Peyer's patch (tissue), 4 donors: ENCODE measurements at regions not wholly inside any gene's neighbourhood (a gene's known extent, or its start where the extent isn't known, plus 50 kb on each side); places are given as distances from the start of the nearest gene placed in this dataset.

Experiments used
- DNase-seq, 3 donors: peaks; one replicate each; pipeline ENCODE4 v3.0.0-alpha.2; 2017 to 2019
- H3K27ac ChIP-seq, 4 donors: fragments of 200-600 bp; sonication (generic); one replicate each; pipeline ENCODE4 v1.5.1; 2016 to 2019
- H3K27me3 ChIP-seq, 2 donors: fragments of 200-600 bp; sonication (generic); one replicate each; pipeline ENCODE4 v1.5.1; 2019
- H3K36me3 ChIP-seq, 3 donors: fragments of 200-600 bp; sonication (generic); one replicate each; pipeline ENCODE4 v1.5.1; 2016 to 2019
- H3K4me1 ChIP-seq, 4 donors: fragments of 200-600 bp; sonication (generic); one replicate each; pipeline ENCODE4 v1.5.1; 2016 to 2019
- H3K4me3 ChIP-seq, 4 donors: fragments of 200-600 bp; sonication (generic); 1 replicate in 3 of 4; 2 replicates in 1 of 4; pipeline ENCODE4 v1.5.1; 2016 to 2019; ENCODE audit warnings: mild to moderate bottlenecking in 1 of 4
- H3K9me3 ChIP-seq, 4 donors: fragments of 200-600 bp; sonication (generic); one replicate each; pipeline ENCODE4 v1.5.1; 2016 to 2019; ENCODE audit warnings: mild to moderate bottlenecking in 1 of 4
- POLR2A ChIP-seq, 2 donors: fragments of 450-650 bp; IDR thresholded peaks; one replicate each; pipeline ENCODE4 v1.5.1; 2017; ENCODE audit warnings: antibody characterized with exemption in 2 of 2, mild to moderate bottlenecking in 2 of 2, moderate library complexity in 2 of 2
- TF ChIP-seq, protein P1 (sequence below), 6 experiments: fragments of 450-650 bp in 4 of 6; fragments of 200-600 bp in 2 of 6; sonication (generic) in 1 of 6; IDR thresholded peaks; one replicate each; pipeline ENCODE4 v1.5.1; 2017 to 2019; ENCODE audit warnings: antibody characterized with exemption in 6 of 6, mild to moderate bottlenecking in 3 of 6, moderate library complexity in 1 of 6

DNA sequence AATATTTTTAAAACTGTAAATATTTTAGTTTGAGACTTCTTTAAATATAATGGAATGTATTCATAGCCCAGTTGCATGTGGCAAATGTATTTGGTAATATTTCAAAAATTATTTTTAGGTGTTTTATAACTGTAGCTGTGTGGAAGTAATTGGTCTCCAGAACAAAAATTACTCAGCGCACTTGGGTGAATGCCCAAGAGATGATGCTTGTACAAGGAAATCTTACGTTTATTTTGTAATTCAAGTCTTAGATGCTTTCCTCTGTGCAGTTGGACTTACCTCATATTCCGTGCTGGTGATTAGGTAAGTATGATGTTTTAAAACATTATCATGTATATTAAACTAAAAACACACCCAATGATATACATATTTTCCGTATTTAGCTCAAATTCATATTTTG, 76.7 kb upstream of the SLCO1B1 start:
- DNase-seq, result no peak
- Histone ChIP-seq H3K9me3 (no peaks in the 10 kb centered on the region), H3K27ac (no peak overlapping the region), H3K4me3 (no peak overlapping the region), H3K36me3 (no peaks in the 10 kb centered on the region), H3K4me1 (no peaks in the 10 kb centered on the region), H3K27me3 (no peaks in the 10 kb centered on the region)
- TF ChIP-seq, protein P1, sequence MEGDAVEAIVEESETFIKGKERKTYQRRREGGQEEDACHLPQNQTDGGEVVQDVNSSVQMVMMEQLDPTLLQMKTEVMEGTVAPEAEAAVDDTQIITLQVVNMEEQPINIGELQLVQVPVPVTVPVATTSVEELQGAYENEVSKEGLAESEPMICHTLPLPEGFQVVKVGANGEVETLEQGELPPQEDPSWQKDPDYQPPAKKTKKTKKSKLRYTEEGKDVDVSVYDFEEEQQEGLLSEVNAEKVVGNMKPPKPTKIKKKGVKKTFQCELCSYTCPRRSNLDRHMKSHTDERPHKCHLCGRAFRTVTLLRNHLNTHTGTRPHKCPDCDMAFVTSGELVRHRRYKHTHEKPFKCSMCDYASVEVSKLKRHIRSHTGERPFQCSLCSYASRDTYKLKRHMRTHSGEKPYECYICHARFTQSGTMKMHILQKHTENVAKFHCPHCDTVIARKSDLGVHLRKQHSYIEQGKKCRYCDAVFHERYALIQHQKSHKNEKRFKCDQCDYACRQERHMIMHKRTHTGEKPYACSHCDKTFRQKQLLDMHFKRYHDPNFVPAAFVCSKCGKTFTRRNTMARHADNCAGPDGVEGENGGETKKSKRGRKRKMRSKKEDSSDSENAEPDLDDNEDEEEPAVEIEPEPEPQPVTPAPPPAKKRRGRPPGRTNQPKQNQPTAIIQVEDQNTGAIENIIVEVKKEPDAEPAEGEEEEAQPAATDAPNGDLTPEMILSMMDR (IDR thresholded peaks at IDR 0.05), result no peak
- no peak for TF ChIP-seq POLR2A (IDR thresholded peaks at IDR 0.05)

DNA sequence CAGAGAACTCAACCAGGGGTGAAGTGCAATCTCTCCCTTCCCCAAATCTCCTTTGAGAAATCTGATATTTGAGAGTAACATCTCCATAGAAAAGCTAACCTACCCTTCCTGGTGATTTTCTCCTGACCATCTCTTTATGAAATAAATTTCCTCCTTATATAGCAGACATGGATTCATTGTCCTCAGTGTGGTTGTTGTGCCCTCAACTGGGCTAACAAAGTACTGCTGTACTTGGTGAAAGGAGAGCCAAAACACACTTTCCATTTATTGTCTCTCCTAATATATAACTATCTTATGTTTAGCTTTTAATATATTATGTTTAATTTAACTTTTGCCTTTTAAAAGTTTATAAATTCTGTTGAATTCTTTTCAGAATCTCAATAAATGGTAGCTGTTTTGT, 65.1 kb upstream of the SLCO1B1 start:
- H3K36me3 ChIP-seq, result no peaks in the 10 kb centered on the region
- TF ChIP-seq POLR2A (IDR thresholded peaks at IDR 0.05), result no peak
- TF ChIP-seq, protein P1 (IDR thresholded peaks at IDR 0.05), result peak in 1 of 6 experiments; percentile 19
- DNase-seq, result no peak

DNA sequence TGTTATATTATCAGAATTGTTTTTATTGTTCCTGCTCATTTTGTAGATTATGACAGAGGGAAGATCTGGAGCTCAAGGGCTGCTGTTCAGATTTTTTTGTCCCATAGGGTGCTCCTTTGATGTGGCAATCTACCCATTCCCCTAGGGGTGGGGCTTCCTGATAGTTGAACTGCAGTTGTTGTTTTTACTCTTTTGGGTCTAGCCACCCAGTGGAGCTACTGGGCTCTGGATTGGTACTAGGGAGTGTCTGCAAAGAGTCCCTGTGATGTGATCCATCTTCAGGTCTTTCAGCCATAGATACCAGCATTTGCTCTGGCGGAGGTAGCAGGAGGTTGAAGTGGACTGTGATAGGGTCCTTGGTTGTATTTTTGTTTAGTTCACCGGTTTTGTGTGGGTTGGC, 57.9 kb upstream of the SLCO1B1 start:
- Histone ChIP-seq H3K4me3 (no peak overlapping the region), H3K36me3 (no peaks in the 10 kb centered on the region), H3K4me1 (no peaks in the 10 kb centered on the region), H3K27ac (no peak overlapping the region), H3K27me3 (no peaks in the 10 kb centered on the region), H3K9me3 (peaks cover 0 to 2% (median 0%) of the 10 kb centered on the region in 4 donors)
- no peak for DNase-seq
- TF ChIP-seq, protein P1 (IDR thresholded peaks at IDR 0.05), result no peak
- no peak for TF ChIP-seq POLR2A (IDR thresholded peaks at IDR 0.05)

More for the DNA sequence above, 65.1 kb upstream of the SLCO1B1 start:
- H3K27me3 ChIP-seq, result no peaks in the 10 kb centered on the region
- no peak overlapping the region for H3K27ac ChIP-seq
- H3K9me3 ChIP-seq, result no peaks in the 10 kb centered on the region
- no peaks in the 10 kb centered on the region for H3K4me1 ChIP-seq
- H3K4me3 ChIP-seq, result no peak overlapping the region

DNA sequence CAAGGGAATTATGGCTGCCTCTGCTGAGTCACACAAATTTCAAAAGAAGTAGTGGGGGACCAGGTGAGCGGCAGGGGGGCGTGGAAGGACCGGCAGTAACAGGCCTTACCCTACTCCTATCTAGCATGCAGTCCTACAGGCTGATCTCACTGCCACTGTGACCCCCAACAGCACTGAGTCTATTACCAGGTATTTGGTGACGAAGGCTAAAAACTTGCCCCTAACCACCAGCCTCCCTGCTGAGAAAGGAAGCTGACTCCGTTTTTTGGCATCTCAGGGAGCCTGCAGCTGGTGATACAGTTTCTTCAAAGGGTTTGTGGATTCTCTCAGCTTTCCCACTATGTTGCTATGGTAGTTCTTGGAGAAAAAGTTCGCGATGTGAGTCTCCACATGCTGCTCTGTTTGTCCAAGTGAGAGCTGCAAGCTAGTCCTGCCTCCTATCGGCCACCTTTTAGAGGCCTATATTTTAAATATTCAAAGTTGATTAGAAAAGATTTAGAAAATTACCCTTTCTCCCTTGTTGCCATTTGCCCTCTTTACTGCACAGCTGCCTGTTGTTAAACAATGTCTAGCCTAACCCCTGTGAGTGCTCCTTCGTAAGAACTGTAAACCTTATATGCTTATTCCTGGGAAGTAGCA, 57.1 kb upstream of the SLCO1B1 start:
- Histone ChIP-seq H3K4me1 (no peaks in the 10 kb centered on the region), H3K27ac (no peak overlapping the region), H3K36me3 (no peaks in the 10 kb centered on the region), H3K27me3 (no peaks in the 10 kb centered on the region), H3K4me3 (no peak overlapping the region), H3K9me3 (peaks cover 0 to 2% (median 0%) of the 10 kb centered on the region in 4 donors)
- no peak for DNase-seq
- TF ChIP-seq, protein P1 (IDR thresholded peaks at IDR 0.05), result no peak
- no peak for TF ChIP-seq POLR2A (IDR thresholded peaks at IDR 0.05)
